IPS DF 19.7 (cell line): ENCODE measurements at regions not wholly inside any gene's neighbourhood (a gene's known extent, or its start where the extent isn't known, plus 50 kb on each side); places are given as distances from the start of the nearest gene placed in this dataset.
"Not testable (repeated sequence)": the region's sequence is repeated elsewhere in the genome, so short reads cannot be mapped to it uniquely, and the experiment has no call there.

Source experiments
- DNase-seq: peaks from one replicate; pipeline ENCODE4 v3.0.0-alpha.2; 2013; ENCODE audit warnings: low read depth, low spot score

GRCh38 chr17:21514567-21514966 lies 138.4 kb downstream of the KCNJ12 start:
- DNase-seq = not testable (repeated sequence)

- no peak for DNase-seq
Observed at GRCh38 chr17:21517538-21518293, 141.6 kb downstream of the KCNJ12 start.

GRCh38 chr17:21522755-21523336 lies 146.7 kb downstream of the KCNJ12 start:
- no peak for DNase-seq

GRCh38 chr17:21523497-21524210 lies 147.5 kb downstream of the KCNJ12 start:
- no peak for DNase-seq

- no peak for DNase-seq
Observed at GRCh38 chr17:21524211-21524591, 148.0 kb downstream of the KCNJ12 start.

GRCh38 chr17:21525464-21526130 lies 149.4 kb downstream of the KCNJ12 start:
- DNase-seq = no peak

- no peak for DNase-seq
Observed at GRCh38 chr17:21528031-21528695, 152.0 kb downstream of the KCNJ12 start.

GRCh38 chr17:21530311-21530710 lies 154.2 kb downstream of the KCNJ12 start:
- DNase-seq = no peak

- DNase-seq = no peak
Observed at GRCh38 chr17:21530841-21531240, 154.7 kb downstream of the KCNJ12 start.

GRCh38 chr17:21532763-21533385 lies 156.7 kb downstream of the KCNJ12 start:
- no peak for DNase-seq

GRCh38 chr17:21535686-21536375 lies 156.5 kb upstream of the KCNJ18 start:
- no peak for DNase-seq

- no peak for DNase-seq
Observed at GRCh38 chr17:21537302-21537701, 155.0 kb upstream of the KCNJ18 start.

- no peak for DNase-seq
Observed at GRCh38 chr17:21538615-21539014, 153.7 kb upstream of the KCNJ18 start.

- DNase-seq = no peak
Observed at GRCh38 chr17:21539146-21539545, 153.2 kb upstream of the KCNJ18 start.

GRCh38 chr17:21540502-21540901 lies 151.8 kb upstream of the KCNJ18 start:
- DNase-seq = no peak

- no peak for DNase-seq
Observed at GRCh38 chr17:21542070-21542469, 150.3 kb upstream of the KCNJ18 start.

- DNase-seq = no peak
Observed at GRCh38 chr17:21542991-21543390, 149.3 kb upstream of the KCNJ18 start.

GRCh38 chr17:21545064-21545463 lies 147.3 kb upstream of the KCNJ18 start:
- DNase-seq = no peak

- no peak for DNase-seq
Observed at GRCh38 chr17:21548236-21548635, 144.1 kb upstream of the KCNJ18 start.

- no peak for DNase-seq
Observed at GRCh38 chr17:21549107-21549687, 143.1 kb upstream of the KCNJ18 start.
